H9 (cell line): ENCODE measurements at regions not wholly inside any gene's neighbourhood (a gene's known extent, or its start where the extent isn't known, plus 50 kb on each side); places are given as distances from the start of the nearest gene placed in this dataset.

Experiments used
- DNase-seq: peaks from one replicate; pipeline ENCODE4 v3.0.0-alpha.2; 2017
- H2AFZ ChIP-seq: one replicate; pipeline ENCODE4 v1.6.1; 2013; ENCODE audit warnings: mild to moderate bottlenecking, low read length, control low read depth, moderate library complexity
- H2AK5ac ChIP-seq: 2 replicates; pipeline ENCODE4 v1.6.1; 2013; ENCODE audit warnings: low read length, control low read depth, mixed read lengths; ENCODE audit not compliant: insufficient read length
- H2BK120ac ChIP-seq: one replicate; pipeline ENCODE4 v1.6.1; 2013; ENCODE audit warnings: low read depth, mild to moderate bottlenecking, low read length, control low read depth, inconsistent platforms; ENCODE audit not compliant: poor library complexity, severe bottlenecking
- H2BK12ac ChIP-seq: 2 replicates; pipeline ENCODE4 v1.6.1; 2013; ENCODE audit warnings: low read length, control low read depth, mixed read lengths, low read depth; ENCODE audit not compliant: insufficient read length
- H2BK15ac ChIP-seq: 2 replicates; pipeline ENCODE4 v1.6.1; 2013; ENCODE audit warnings: low read depth, low read length, control low read depth
- H2BK20ac ChIP-seq: one replicate; pipeline ENCODE4 v1.6.1; 2013; ENCODE audit warnings: low read depth, mild to moderate bottlenecking, low read length, control low read depth, inconsistent platforms; ENCODE audit not compliant: poor library complexity, severe bottlenecking
- H2BK5ac ChIP-seq: 2 replicates; pipeline ENCODE4 v1.6.1; 2013; ENCODE audit warnings: low read length, control low read depth, mixed read lengths; ENCODE audit not compliant: insufficient read length
- H3K14ac ChIP-seq: 2 replicates; pipeline ENCODE4 v1.6.1; 2013; ENCODE audit warnings: low read length, control low read depth; ENCODE audit not compliant: insufficient read depth
- H3K18ac ChIP-seq: 2 replicates; pipeline ENCODE4 v1.6.1; 2013; ENCODE audit warnings: low read depth, mild to moderate bottlenecking, mixed read lengths, low read length, control low read depth; ENCODE audit not compliant: insufficient read length
- H3K23ac ChIP-seq: 2 replicates; pipeline ENCODE4 v1.6.1; 2013; ENCODE audit warnings: low read length, control low read depth, mixed read lengths, low read depth; ENCODE audit not compliant: insufficient read length
- H3K23me2 ChIP-seq: 2 replicates; pipeline ENCODE4 v1.6.1; 2013; ENCODE audit warnings: low read depth, mild to moderate bottlenecking, mixed read lengths, low read length, control low read depth; ENCODE audit not compliant: insufficient read length, poor library complexity, severe bottlenecking
- H3K27ac ChIP-seq: 2 replicates; pipeline ENCODE4 v1.5.1; 2013; ENCODE audit warnings: low read length, control low read depth, mixed read lengths, low read depth; ENCODE audit not compliant: insufficient read length
- H3K27me3 ChIP-seq: 2 replicates; pipeline ENCODE4 v1.6.1; 2013; ENCODE audit warnings: low read length, control low read depth, inconsistent platforms; ENCODE audit not compliant: insufficient read depth
- H3K4ac ChIP-seq: 2 replicates; pipeline ENCODE4 v1.6.1; 2013; ENCODE audit warnings: low read depth, mild to moderate bottlenecking, control low read depth, inconsistent platforms, low read length, moderate library complexity
- H3K4me1 ChIP-seq: 2 replicates; pipeline ENCODE4 v1.6.1; 2013; ENCODE audit warnings: low read length, control low read depth, inconsistent platforms; ENCODE audit not compliant: insufficient read depth
- H3K4me2 ChIP-seq: 2 replicates; pipeline ENCODE4 v1.6.1; 2013; ENCODE audit warnings: low read length, control low read depth, mixed read lengths; ENCODE audit not compliant: insufficient read length, insufficient read depth
- H3K56ac ChIP-seq: 2 replicates; pipeline ENCODE4 v1.6.1; 2013; ENCODE audit warnings: low read depth, mild to moderate bottlenecking, mixed read lengths, low read length, control low read depth; ENCODE audit not compliant: insufficient read length
- H3K79me1 ChIP-seq: 2 replicates; pipeline ENCODE4 v1.6.1; 2013; ENCODE audit warnings: low read depth, mild to moderate bottlenecking, moderate library complexity, low read length, control low read depth, inconsistent platforms; ENCODE audit not compliant: insufficient read depth, poor library complexity, severe bottlenecking
- H3K79me2 ChIP-seq: 2 replicates; pipeline ENCODE4 v1.6.1; 2013; ENCODE audit warnings: low read length, control low read depth, inconsistent platforms; ENCODE audit not compliant: insufficient read depth
- H3K9ac ChIP-seq: 2 replicates; pipeline ENCODE4 v1.6.1; 2013; ENCODE audit warnings: low read length, control low read depth, mixed read lengths; ENCODE audit not compliant: insufficient read length; ENCODE audit errors: extremely low read depth
- H3K9me3 ChIP-seq: one replicate; pipeline ENCODE4 v1.6.1; 2013; ENCODE audit warnings: low read depth, low read length, inconsistent platforms; ENCODE audit not compliant: control insufficient read depth
- H3T11ph ChIP-seq: one replicate; pipeline ENCODE4 v1.6.1; 2013; ENCODE audit warnings: mild to moderate bottlenecking, low read length, control low read depth, inconsistent platforms
- H4K20me1 ChIP-seq: one replicate; pipeline ENCODE4 v1.6.1; 2013; ENCODE audit not compliant: control insufficient read depth, insufficient read length, insufficient read depth
- H4K5ac ChIP-seq: 2 replicates; pipeline ENCODE4 v1.6.1; 2013; ENCODE audit warnings: low read depth, mild to moderate bottlenecking, mixed read lengths, low read length, control low read depth; ENCODE audit not compliant: insufficient read length
- H4K8ac ChIP-seq: replicated peaks from 2 replicates; pipeline ENCODE4 v1.6.1; 2013; ENCODE audit warnings: low read length, control low read depth, mixed read lengths, low read depth; ENCODE audit not compliant: insufficient read length
- H4K91ac ChIP-seq: 2 replicates; pipeline ENCODE4 v1.6.1; 2013; ENCODE audit warnings: low read depth, mild to moderate bottlenecking, moderate library complexity, mixed read lengths, low read length, control low read depth; ENCODE audit not compliant: insufficient read length
- H3K27ac Mint-ChIP-seq, 3 experiments: 2 replicates in 2 of 3; 3 replicates in 1 of 3; pipeline ENCODE4 v1.8.0; 2020 to 2021; ENCODE audit warnings: mixed read lengths in 3 of 3, mild to moderate bottlenecking in 1 of 3, moderate library complexity in 1 of 3
- H3K27me3 Mint-ChIP-seq: 2 replicates; pipeline ENCODE4 v1.8.0; 2021; ENCODE audit warnings: low read depth, mild to moderate bottlenecking, moderate library complexity, mixed read lengths
- H3K36me3 Mint-ChIP-seq, 3 experiments: 2 replicates in 2 of 3; 3 replicates in 1 of 3; pipeline ENCODE4 v1.8.0; 2020 to 2021; ENCODE audit warnings: low read depth in 3 of 3, mixed read lengths in 3 of 3; ENCODE audit not compliant: insufficient read depth in 1 of 3
- H3K4me1 Mint-ChIP-seq, 2 experiments: 2 replicates each; pipeline ENCODE4 v1.8.0; 2020; ENCODE audit warnings: mixed read lengths in 2 of 2
- H3K4me3 Mint-ChIP-seq, 2 experiments: 2 replicates in 1 of 2; 3 replicates in 1 of 2; pipeline ENCODE4 v1.8.0; 2020 to 2021; ENCODE audit warnings: mild to moderate bottlenecking in 2 of 2, mixed read lengths in 2 of 2, moderate library complexity in 1 of 2
- H3K9me3 Mint-ChIP-seq, 2 experiments: 2 replicates in 1 of 2; 3 replicates in 1 of 2; pipeline ENCODE4 v1.8.0; 2020; ENCODE audit warnings: mild to moderate bottlenecking in 2 of 2, mixed read lengths in 2 of 2, moderate library complexity in 1 of 2
- CTCF ChIP-seq: fragments of 200-600 bp; sonication (generic); conservative IDR thresholded peaks from 3 replicates; pipeline ENCODE4 v1.8.0; 2021; ENCODE audit warnings: antibody characterized with exemption, mild to moderate bottlenecking
- WGBS: extraction: QIAGEN DNeasy Blood & Tissue Kit; methylation state at CpG from one replicate; pipeline ENCODE4 v1.1.7; 2013; ENCODE audit warnings: missing lambda C conversion rate, low lambda C conversion rate, mixed read lengths; ENCODE audit not compliant: insufficient read length; ENCODE audit errors: extremely low coverage; 5-methylcytosine and 5-hydroxymethylcytosine counted together

GRCh38 chr12:111288771-111289170 is 80.1 kb downstream of the PHETA1 start:
- H3K4me3 Mint-ChIP-seq = no peak overlapping the region
- no peak overlapping the region for H3K56ac ChIP-seq
- no peak overlapping the region for H2BK5ac ChIP-seq
- H2AFZ ChIP-seq = no peak overlapping the region
- no peaks in the 10 kb centered on the region for H3K27me3 ChIP-seq
- no peaks in the 10 kb centered on the region for H3K23me2 ChIP-seq
- DNase-seq = no peak
- peaks cover 8 to 11% (median 9%) of the 10 kb centered on the region in 3 experiments for H3K36me3 Mint-ChIP-seq
- H3K23ac ChIP-seq = no peak overlapping the region
- no peak overlapping the region for H3K14ac ChIP-seq
- peaks cover 17 to 18% of the 10 kb centered on the region in 2 experiments for H3K4me1 Mint-ChIP-seq
- no peaks in the 10 kb centered on the region for H3K27me3 Mint-ChIP-seq
- no peaks in the 10 kb centered on the region for H3K79me1 ChIP-seq
- no peak overlapping the region for H3K27ac Mint-ChIP-seq
- H2BK15ac ChIP-seq = no peak overlapping the region
- no peak overlapping the region for H4K5ac ChIP-seq
- no peak overlapping the region for H2BK12ac ChIP-seq
- no CpG with 5 or more reads among the region's 10 CpGs for WGBS
- no peaks in the 10 kb centered on the region for H3K79me2 ChIP-seq
- H3K9ac ChIP-seq = no peak overlapping the region
- TF ChIP-seq CTCF = no peak
- H3K4me2 ChIP-seq = no peak overlapping the region
- H4K20me1 ChIP-seq = no peaks in the 10 kb centered on the region
- H3K9me3 ChIP-seq = no peaks in the 10 kb centered on the region
- H3K4me1 ChIP-seq = peaks cover 2% of the 10 kb centered on the region; the same call in 1 of the 2 replicates
- H3K4ac ChIP-seq = no peak overlapping the region
- no peak overlapping the region for H2BK120ac ChIP-seq
- H3K18ac ChIP-seq = no peak overlapping the region
- H3T11ph ChIP-seq = no peak overlapping the region
- no peak overlapping the region for H4K8ac ChIP-seq
- H2BK20ac ChIP-seq = no peak overlapping the region
- no peak overlapping the region for H3K27ac ChIP-seq
- H3K9me3 Mint-ChIP-seq = no peaks in the 10 kb centered on the region
- H2AK5ac ChIP-seq = no peak overlapping the region
- H4K91ac ChIP-seq = no peak overlapping the region
